IMR-90 (cell line): ENCODE measurements at regions not wholly inside any gene's neighbourhood (a gene's known extent, or its start where the extent isn't known, plus 50 kb on each side); places are given as distances from the start of the nearest gene placed in this dataset.

ENCODE experiments used
- ATAC-seq: fragments of 200-7000 bp; cut with Tn5 transposase; 2 replicates; pipeline ENCODE4 v1.9.1; 2020; ENCODE audit warnings: low read depth, mild to moderate bottlenecking, moderate library complexity
- BruUV-seq: library from RNA; stranded (reverse); fragments of 400-500 nt; replicated peaks from 2 replicates; lab custom pipeline; 2021; lab: Mats Ljungman, UMichigan
- CTCF ChIA-PET: fragments of 300-600 bp; formaldehyde crosslinking; extraction: SDS; loops from one replicate; lab custom pipeline; 2021; ENCODE audit warnings: antibody characterized with exemption; lab: Yijun Ruan, JAX
- POLR2A ChIA-PET: fragments of 300-600 bp; sonication (Branson Sonifier 250); formaldehyde crosslinking; loops from one replicate; lab custom pipeline; 2022; ENCODE audit warnings: antibody characterized with exemption; ENCODE audit not compliant: unreplicated experiment; lab: Charles Lee
- DNase-seq: peaks from one replicate; pipeline ENCODE4 v3.0.0; 2013
- H2AFZ ChIP-seq: replicated peaks from 2 replicates; pipeline ENCODE3; 2013; ENCODE audit warnings: low read length, mild to moderate bottlenecking; ENCODE audit not compliant: poor library complexity
- H2AK5ac ChIP-seq: 2 replicates; pipeline ENCODE4 v1.6.1; 2013; ENCODE audit warnings: low read depth, low read length, inconsistent platforms
- H2AK9ac ChIP-seq: replicated peaks from 2 replicates; pipeline ENCODE3; 2013; ENCODE audit warnings: mild to moderate bottlenecking, low read depth, low read length, moderate library complexity; ENCODE audit not compliant: poor library complexity
- H2BK120ac ChIP-seq: 2 replicates; pipeline ENCODE4 v1.6.1; 2013; ENCODE audit warnings: low read depth, low read length, inconsistent platforms
- H2BK15ac ChIP-seq: 3 replicates; pipeline ENCODE4 v1.6.1; 2013; ENCODE audit warnings: low read depth, low read length, inconsistent platforms
- H2BK20ac ChIP-seq: 2 replicates; pipeline ENCODE4 v1.6.1; 2013; ENCODE audit warnings: low read depth, mild to moderate bottlenecking, inconsistent platforms, low read length, moderate library complexity
- H2BK5ac ChIP-seq: 2 replicates; pipeline ENCODE4 v1.6.1; 2013; ENCODE audit warnings: mild to moderate bottlenecking, low read depth, low read length, inconsistent platforms; ENCODE audit not compliant: poor library complexity, severe bottlenecking
- H3K14ac ChIP-seq: replicated peaks from 2 replicates; pipeline ENCODE4 v1.6.1; 2013; ENCODE audit warnings: low read depth, low read length, inconsistent platforms
- H3K18ac ChIP-seq: 2 replicates; pipeline ENCODE4 v1.6.1; 2013; ENCODE audit warnings: low read depth, low read length, control low read depth
- H3K23ac ChIP-seq: 2 replicates; pipeline ENCODE4 v1.6.1; 2013; ENCODE audit warnings: low read depth, low read length, inconsistent platforms
- H3K27ac ChIP-seq: 2 replicates; pipeline ENCODE4 v1.5.1; 2013; ENCODE audit warnings: mild to moderate bottlenecking, control low read depth, low read length; ENCODE audit not compliant: insufficient read depth
- H3K27me3 ChIP-seq: 2 replicates; pipeline ENCODE4 v1.6.1; 2013; ENCODE audit warnings: low read length; ENCODE audit not compliant: control insufficient read depth, insufficient read depth
- H3K36me3 ChIP-seq: 2 replicates; pipeline ENCODE4 v1.6.1; 2013; ENCODE audit warnings: low read length, mixed read lengths; ENCODE audit not compliant: control insufficient read depth, insufficient read depth
- H3K4ac ChIP-seq: 2 replicates; pipeline ENCODE4 v1.6.1; 2013; ENCODE audit warnings: low read depth, low read length, inconsistent platforms
- H3K4me1 ChIP-seq: 2 replicates; pipeline ENCODE4 v1.6.1; 2013; ENCODE audit warnings: low read length, mixed read lengths; ENCODE audit not compliant: control insufficient read depth, insufficient read depth
- H3K4me2 ChIP-seq: 2 replicates; pipeline ENCODE4 v1.6.1; 2013; ENCODE audit warnings: low read depth, mild to moderate bottlenecking, control low read depth, low read length, moderate library complexity
- H3K4me3 ChIP-seq: 2 replicates; pipeline ENCODE4 v1.5.1; 2013; ENCODE audit warnings: low read depth, mild to moderate bottlenecking, control low read depth, low read length, moderate library complexity; ENCODE audit not compliant: insufficient read depth
- H3K56ac ChIP-seq: 2 replicates; pipeline ENCODE4 v1.6.1; 2013; ENCODE audit warnings: low read length, inconsistent platforms; ENCODE audit not compliant: insufficient read depth; ENCODE audit errors: extremely low read depth
- H3K79me1 ChIP-seq, 2 experiments: 2 replicates each; pipeline ENCODE4 v1.6.1; 2013; ENCODE audit warnings: low read length in 2 of 2, inconsistent platforms in 1 of 2, low read depth in 1 of 2
- H3K9ac ChIP-seq: 2 replicates; pipeline ENCODE4 v1.6.1; 2013; ENCODE audit warnings: low read depth, low read length, control low read depth
- H3K9me1 ChIP-seq: 2 replicates; pipeline ENCODE4 v1.6.1; 2013; ENCODE audit warnings: low read length, inconsistent platforms; ENCODE audit not compliant: insufficient read depth
- H3K9me3 ChIP-seq: 2 replicates; pipeline ENCODE4 v1.6.1; 2013; ENCODE audit warnings: low read length; ENCODE audit not compliant: control insufficient read depth, insufficient read depth
- H4K20me1 ChIP-seq: 2 replicates; pipeline ENCODE4 v1.6.1; 2013; ENCODE audit warnings: low read length, inconsistent platforms; ENCODE audit not compliant: insufficient read depth
- H4K5ac ChIP-seq: 2 replicates; pipeline ENCODE4 v1.6.1; 2013; ENCODE audit warnings: mild to moderate bottlenecking, low read depth, low read length, control low read depth
- H4K8ac ChIP-seq, 2 experiments: 2 replicates each; pipeline ENCODE4 v1.6.1; 2013; ENCODE audit warnings: low read depth in 2 of 2, low read length in 2 of 2, control low read depth in 1 of 2, inconsistent platforms in 1 of 2
- H4K91ac ChIP-seq: 2 replicates; pipeline ENCODE4 v1.6.1; 2013; ENCODE audit warnings: low read depth, low read length, inconsistent platforms; ENCODE audit not compliant: insufficient read depth
- BHLHE40 ChIP-seq: fragments of 150-350 bp; IDR thresholded peaks from 2 replicates; pipeline ENCODE4 v1.6.1; 2016; ENCODE audit warnings: mild to moderate bottlenecking, low read depth, low read length
- CEBPB ChIP-seq: IDR thresholded peaks from 2 replicates; pipeline ENCODE4 v1.6.1; 2012; ENCODE audit warnings: low read depth, low read length, improper control_type of control experiment
- CHD1 ChIP-seq: IDR thresholded peaks from 2 replicates; pipeline ENCODE4 v1.6.1; 2012; ENCODE audit warnings: low read depth, low read length, improper control_type of control experiment
- CTCF ChIP-seq: conservative IDR thresholded peaks from 2 replicates; pipeline ENCODE4 v1.5.1; 2012; ENCODE audit warnings: mild to moderate bottlenecking, low read depth, low read length, improper control_type of control experiment
- FOS ChIP-seq: fragments of 150-350 bp; IDR thresholded peaks from 2 replicates; pipeline ENCODE4 v1.6.1; 2016; ENCODE audit warnings: low read depth, low read length
- MAFK ChIP-seq: IDR thresholded peaks from 2 replicates; pipeline ENCODE4 v1.6.1; 2012; ENCODE audit warnings: low read depth, low read length, improper control_type of control experiment
- MAZ ChIP-seq: IDR thresholded peaks from 2 replicates; pipeline ENCODE4 v1.6.1; 2012; ENCODE audit warnings: low read depth, mild to moderate bottlenecking, low read length, improper control_type of control experiment, moderate library complexity, borderline replicate concordance
- MXI1 ChIP-seq: IDR thresholded peaks from 2 replicates; pipeline ENCODE4 v1.6.1; 2012; ENCODE audit warnings: low read depth, mild to moderate bottlenecking, low read length, moderate library complexity, borderline replicate concordance
- NFE2L2 ChIP-seq: fragments of 150-350 bp; IDR thresholded peaks from 2 replicates; pipeline ENCODE4 v1.6.1; 2016; ENCODE audit warnings: low read depth, mild to moderate bottlenecking, low read length
- POLR2A ChIP-seq: IDR thresholded peaks from 2 replicates; pipeline ENCODE4 v1.6.1; 2012; ENCODE audit warnings: mild to moderate bottlenecking, low read depth, low read length
- RAD21 ChIP-seq: IDR thresholded peaks from 2 replicates; pipeline ENCODE4 v1.6.1; 2012; ENCODE audit warnings: low read length, improper control_type of control experiment
- RCOR1 ChIP-seq: IDR thresholded peaks from 2 replicates; pipeline ENCODE4 v1.6.1; 2012; ENCODE audit warnings: mild to moderate bottlenecking, low read length, improper control_type of control experiment; ENCODE audit not compliant: insufficient replicate concordance
- RFX5 ChIP-seq: IDR thresholded peaks from 2 replicates; pipeline ENCODE4 v1.8.0; 2012; ENCODE audit warnings: low read depth, mild to moderate bottlenecking, low read length, moderate library complexity
- SMC3 ChIP-seq: fragments of 150-350 bp; IDR thresholded peaks from 2 replicates; pipeline ENCODE4 v1.6.1; 2016; ENCODE audit warnings: low read depth, mild to moderate bottlenecking, antibody characterized with exemption, low read length, moderate library complexity
- WGBS, 2 experiments: methylation state at CpG; one replicate each; pipeline versions ENCODE4 v1.1.5 to v1.1.7; 2013; ENCODE audit warnings: missing lambda C conversion rate in 2 of 2; ENCODE audit not compliant: insufficient read length in 1 of 2; ENCODE audit errors: extremely low coverage in 2 of 2; 5-methylcytosine and 5-hydroxymethylcytosine counted together
- dilution Hi-C: fragments of 300-500 bp; cut with HindIII; formaldehyde crosslinking; loops from one replicate; pipeline ENCODE4 v1.14.3; 2018; ENCODE audit warnings: low sequenced_read_pairs; ENCODE audit not compliant: unreplicated experiment
- in situ Hi-C: fragments of 300-500 bp; cut with MboI; formaldehyde crosslinking; loops from 3 replicates; pipeline ENCODE4 v1.14.3; 2019; ENCODE audit warnings: low sequenced_read_pairs, inconsistent platforms, mixed read lengths
- intact Hi-C: fragments of 100-400 bp; cut with micrococcal nuclease; formaldehyde crosslinking; loops from 2 replicates; pipeline ENCODE4 v1.10.0; 2022
- TF ChIP-seq, protein P1 (sequence below): fragments of 150-350 bp; IDR thresholded peaks from 2 replicates; pipeline ENCODE4 v1.6.1; 2016; ENCODE audit warnings: low read depth, mild to moderate bottlenecking, low read length, moderate library complexity, borderline replicate concordance

- Histone ChIP-seq H3K27ac (no peak overlapping the region), H4K5ac (no peak overlapping the region), H2BK5ac (no peak overlapping the region), H2AFZ (no peak overlapping the region), H2BK15ac (peak overlapping the region; percentile 25; the same call in 1 of the 3 replicates), H4K91ac (peak overlapping the region; percentile 50), H3K79me1 (no peaks in the 10 kb centered on the region), H3K4me2 (no peak overlapping the region), H3K4me1 (peaks cover 33% of the 10 kb centered on the region), H4K8ac (no peak overlapping the region), H3K4me3 (no peak overlapping the region), H3K9me3 (no peaks in the 10 kb centered on the region), H2BK20ac (0 out of 2 replicates have a peak overlapping the region, but pooled peaks have one; percentile 21), H3K23ac (no peak overlapping the region), H3K9ac (no peak overlapping the region), H3K9me1 (peaks cover 22% of the 10 kb centered on the region), H3K36me3 (no peaks in the 10 kb centered on the region), H2AK5ac (peak overlapping the region; percentile 15; the same call in 1 of the 2 replicates), H2BK120ac (no peak overlapping the region), H3K18ac (no peak overlapping the region), H2AK9ac (no peak overlapping the region), H3K56ac (no peak overlapping the region), H3K4ac (peak overlapping the region; percentile 24; the same call in 1 of the 2 replicates), H4K20me1 (no peaks in the 10 kb centered on the region), H3K14ac (no peak overlapping the region), H3K27me3 (peaks cover 9% of the 10 kb centered on the region)
- in situ Hi-C loops (no loop called here), intact Hi-C loops (loop anchor here (5.0 kb wide), 1 partner anchor 142 kb away; no protein-coding TSS in a partner anchor), dilution Hi-C loops (no loop called here)
- ATAC-seq (no peak), DNase-seq (no peak)
- ChIA-PET CTCF (no interaction called here), POLR2A (interaction anchor here (0.6 kb wide), 1 partner anchor 30 kb away, joined by 3 read pairs; no protein-coding TSS in a partner anchor)
- TF ChIP-seq RCOR1 (no peak), BHLHE40 (no peak), NFE2L2 (no peak), FOS (no peak), SMC3 (no peak), MAZ (no peak), CEBPB (no peak), MAFK (no peak), RAD21 (no peak), CHD1 (no peak), RFX5 (no peak), POLR2A (no peak), MXI1 (no peak), CTCF (no peak)
- TF ChIP-seq, protein P1, sequence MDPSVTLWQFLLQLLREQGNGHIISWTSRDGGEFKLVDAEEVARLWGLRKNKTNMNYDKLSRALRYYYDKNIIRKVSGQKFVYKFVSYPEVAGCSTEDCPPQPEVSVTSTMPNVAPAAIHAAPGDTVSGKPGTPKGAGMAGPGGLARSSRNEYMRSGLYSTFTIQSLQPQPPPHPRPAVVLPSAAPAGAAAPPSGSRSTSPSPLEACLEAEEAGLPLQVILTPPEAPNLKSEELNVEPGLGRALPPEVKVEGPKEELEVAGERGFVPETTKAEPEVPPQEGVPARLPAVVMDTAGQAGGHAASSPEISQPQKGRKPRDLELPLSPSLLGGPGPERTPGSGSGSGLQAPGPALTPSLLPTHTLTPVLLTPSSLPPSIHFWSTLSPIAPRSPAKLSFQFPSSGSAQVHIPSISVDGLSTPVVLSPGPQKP = no peak
- WGBS, 2 experiments = 76% methylated on average over 2 of the region's 8 CpGs; no CpG with 5 or more reads in 1 of the 2 experiments
- no TSS peak for BruUV-seq
Observed at GRCh38 chr6:43930440-43931154, 160.6 kb downstream of the VEGFA start.
